ENCODE measurements at regions not wholly inside any gene's neighbourhood (a gene's known extent, or its start where the extent isn't known, plus 50 kb on each side); places are given as distances from the start of the nearest gene placed in this dataset.
"Not testable (repeated sequence)": the region's sequence is repeated elsewhere in the genome, so short reads cannot be mapped to it uniquely, and the experiment has no call there.

- DNase-seq (ENCODE audit: low spot score), result no peak
Observed at GRCh38 chr3:117005274-117005673, 295.7 kb downstream of the TUSC7 start.

GRCh38 chr3:117005911-117006522 is 296.4 kb downstream of the TUSC7 start:
- DNase-seq (ENCODE audit: low spot score), result no peak

- DNase-seq (ENCODE audit: low spot score), result no peak
Observed at GRCh38 chr3:117010318-117010717, 300.7 kb downstream of the TUSC7 start.

- no peak for DNase-seq (ENCODE audit: low spot score)
Observed at GRCh38 chr3:117011687-117012250, 302.2 kb downstream of the TUSC7 start.

GRCh38 chr3:117016378-117016777 is 306.8 kb downstream of the TUSC7 start:
- DNase-seq (ENCODE audit: low spot score), result peak; percentile 48

GRCh38 chr3:117017135-117017894 is 307.7 kb downstream of the TUSC7 start:
- DNase-seq (ENCODE audit: low spot score), result no peak

- no peak for DNase-seq (ENCODE audit: low spot score)
Observed at GRCh38 chr3:117018655-117019054, 309.1 kb downstream of the TUSC7 start.

- DNase-seq (ENCODE audit: low spot score), result peak; percentile 68
Observed at GRCh38 chr3:117019082-117019713, 309.6 kb downstream of the TUSC7 start.

GRCh38 chr3:117026401-117026800 is 316.8 kb downstream of the TUSC7 start:
- DNase-seq (ENCODE audit: low spot score), result no peak

- peak; percentile 56 for DNase-seq (ENCODE audit: low spot score)
Observed at GRCh38 chr3:117035745-117036144, 326.2 kb downstream of the TUSC7 start.

- DNase-seq (ENCODE audit: low spot score), result no peak
Observed at GRCh38 chr3:117036259-117036799, 326.8 kb downstream of the TUSC7 start.

- peak; percentile 62 for DNase-seq (ENCODE audit: low spot score)
Observed at GRCh38 chr3:117045143-117045542, 335.6 kb downstream of the TUSC7 start.

GRCh38 chr3:117047951-117048705 is 338.5 kb downstream of the TUSC7 start:
- no peak for DNase-seq (ENCODE audit: low spot score)

GRCh38 chr3:117052395-117052794 is 342.8 kb downstream of the TUSC7 start:
- no peak for DNase-seq (ENCODE audit: low spot score)

- DNase-seq (ENCODE audit: low spot score), result no peak
Observed at GRCh38 chr3:117054556-117054955, 345.0 kb downstream of the TUSC7 start.

GRCh38 chr3:117056946-117057345 is 347.4 kb downstream of the TUSC7 start:
- not testable (repeated sequence) for DNase-seq (ENCODE audit: low spot score)

GRCh38 chr3:117059067-117059955 is 349.7 kb downstream of the TUSC7 start:
- DNase-seq (ENCODE audit: low spot score), result no peak

GRCh38 chr3:117059956-117060270 is 350.3 kb downstream of the TUSC7 start:
- no peak for DNase-seq (ENCODE audit: low spot score)

GRCh38 chr3:117063930-117064329 is 354.4 kb downstream of the TUSC7 start:
- DNase-seq (ENCODE audit: low spot score), result no peak

- no peak for DNase-seq (ENCODE audit: low spot score)
Observed at GRCh38 chr3:117068301-117068700, 358.7 kb downstream of the TUSC7 start.

- DNase-seq (ENCODE audit: low spot score), result no peak
Observed at GRCh38 chr3:117074826-117075225, 365.2 kb downstream of the TUSC7 start.

All from ecto neural progenitor cell (in vitro differentiated cells).